CD4-positive, alpha-beta memory T cell (primary cell): ENCODE measurements at regions not wholly inside any gene's neighbourhood (a gene's known extent, or its start where the extent isn't known, plus 50 kb on each side); places are given as distances from the start of the nearest gene placed in this dataset.

Experiments used
- CTCF ChIA-PET: fragments of 350-600 bp; sonication (Branson Sonifier 250); formaldehyde crosslinking; loops from one replicate; lab custom pipeline; 2021; ENCODE audit warnings: inconsistent platforms; ENCODE audit not compliant: partially characterized antibody; lab: Charles Lee
- POLR2A ChIA-PET: fragments of 350-600 bp; sonication (Branson Sonifier 250); formaldehyde crosslinking; loops from one replicate; lab custom pipeline; 2021; ENCODE audit not compliant: partially characterized antibody; lab: Charles Lee
- DNase-seq, 5 donors: peaks; one replicate each; pipeline versions ENCODE4 v3.0.0 to v3.0.0-alpha.2; 2020 to 2022; ENCODE audit warnings: mixed read lengths in 1 of 5
- H3K27ac ChIP-seq: one replicate; pipeline ENCODE4 v1.7.0; 2013; ENCODE audit warnings: low read depth, low read length
- H3K27me3 ChIP-seq: 2 replicates; pipeline ENCODE4 v1.7.0; 2013; ENCODE audit warnings: mild to moderate bottlenecking, low read length, moderate library complexity; ENCODE audit not compliant: insufficient read depth
- H3K36me3 ChIP-seq: 2 replicates; pipeline ENCODE4 v1.7.0; 2013; ENCODE audit warnings: mild to moderate bottlenecking, low read length, moderate library complexity; ENCODE audit not compliant: insufficient read depth
- H3K4me1 ChIP-seq: 2 replicates; pipeline ENCODE4 v1.7.0; 2013; ENCODE audit warnings: mild to moderate bottlenecking, low read length, moderate library complexity; ENCODE audit not compliant: insufficient read depth
- H3K4me3 ChIP-seq, 2 donors: one replicate each; pipeline ENCODE4 v1.7.0; 2013; ENCODE audit warnings: low read length in 2 of 2, mild to moderate bottlenecking in 1 of 2
- H3K9me3 ChIP-seq, 2 donors: one replicate each; pipeline ENCODE4 v1.7.0; 2013; ENCODE audit warnings: low read length in 2 of 2, control low read depth in 1 of 2; ENCODE audit not compliant: control insufficient read depth in 1 of 2
- H3K27ac Mint-ChIP-seq, 7 donors: one replicate each; pipeline ENCODE4 v1.8.0; 2020 to 2021; ENCODE audit warnings: mixed read lengths in 7 of 7, mild to moderate bottlenecking in 6 of 7, inconsistent platforms in 3 of 7, moderate library complexity in 3 of 7
- H3K27me3 Mint-ChIP-seq, 2 donors: one replicate each; pipeline ENCODE4 v1.8.0; 2020 to 2021; ENCODE audit warnings: mixed read lengths in 2 of 2
- H3K36me3 Mint-ChIP-seq, 2 donors: one replicate each; pipeline ENCODE4 v1.8.0; 2020 to 2021; ENCODE audit warnings: mixed read lengths in 2 of 2, inconsistent platforms in 1 of 2, mild to moderate bottlenecking in 1 of 2
- H3K4me1 Mint-ChIP-seq, 4 donors: one replicate each; pipeline ENCODE4 v1.8.0; 2020 to 2021; ENCODE audit warnings: mixed read lengths in 4 of 4, mild to moderate bottlenecking in 1 of 4
- H3K4me3 Mint-ChIP-seq, 8 donors: one replicate each; pipeline ENCODE4 v1.8.0; 2020 to 2021; ENCODE audit warnings: mixed read lengths in 8 of 8, mild to moderate bottlenecking in 7 of 8, moderate library complexity in 6 of 8, inconsistent platforms in 3 of 8
- H3K9me3 Mint-ChIP-seq, 8 donors: one replicate each; pipeline ENCODE4 v1.8.0; 2020 to 2021; ENCODE audit warnings: mixed read lengths in 8 of 8, mild to moderate bottlenecking in 5 of 8, inconsistent platforms in 3 of 8, moderate library complexity in 1 of 8
- intact Hi-C: fragments of 100-400 bp; cut with micrococcal nuclease; formaldehyde crosslinking; loops from one replicate; pipeline ENCODE4 v1.15.1; 2023

DNA sequence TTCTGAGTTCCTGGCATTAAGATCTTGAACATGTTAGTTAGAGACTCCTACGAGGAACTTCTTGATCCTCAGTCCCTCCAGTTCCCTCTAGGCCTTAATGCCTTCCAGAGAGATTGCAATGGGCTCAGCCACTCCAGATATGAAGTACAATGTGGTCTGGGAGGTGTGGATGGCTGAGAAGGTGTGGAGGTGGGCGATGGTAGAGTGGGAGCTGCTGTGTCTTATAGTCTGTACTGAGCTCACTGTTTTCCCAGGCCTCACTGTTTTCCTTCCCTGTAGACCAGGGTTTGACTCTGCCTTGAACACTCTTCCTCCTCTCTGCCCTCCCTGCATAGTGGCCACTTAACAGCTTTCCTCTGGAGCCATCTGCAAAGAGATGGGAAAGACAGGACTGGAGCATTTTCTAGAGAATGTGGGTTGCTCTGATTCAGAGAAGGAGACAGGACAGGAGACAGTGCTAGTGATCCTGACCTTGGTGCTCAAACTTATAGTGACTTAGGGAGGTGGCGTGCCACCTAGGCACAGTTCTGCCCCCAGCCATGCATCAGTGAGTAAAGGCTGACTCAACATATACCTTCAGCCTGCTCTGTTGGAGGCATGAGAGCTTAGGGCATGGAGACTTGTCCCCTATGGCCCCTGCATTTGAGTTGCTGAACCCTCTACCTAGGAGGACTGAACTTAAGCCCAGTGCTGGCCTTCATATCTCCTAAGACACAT lies 129.7 kb downstream of the TDRD15 start:
- Histone ChIP-seq H3K36me3 (no peaks in the 10 kb centered on the region), H3K27ac (no peak overlapping the region), H3K27me3 (no peaks in the 10 kb centered on the region), H3K9me3 (no peaks in the 10 kb centered on the region), H3K4me3 (no peak overlapping the region), H3K4me1 (no peaks in the 10 kb centered on the region)
- no peaks in the 10 kb centered on the region for H3K36me3 Mint-ChIP-seq
- peaks cover 0 to 1% (median 0%) of the 10 kb centered on the region in 8 donors for H3K9me3 Mint-ChIP-seq
- no peaks in the 10 kb centered on the region for H3K27me3 Mint-ChIP-seq
- intact Hi-C loops: no loop called here
- H3K4me3 Mint-ChIP-seq: no peak overlapping the region
- ChIA-PET CTCF (no interaction called here), POLR2A (no interaction called here)
- DNase-seq: no peak
- H3K27ac Mint-ChIP-seq: no peak overlapping the region
- H3K4me1 Mint-ChIP-seq: no peaks in the 10 kb centered on the region

DNA sequence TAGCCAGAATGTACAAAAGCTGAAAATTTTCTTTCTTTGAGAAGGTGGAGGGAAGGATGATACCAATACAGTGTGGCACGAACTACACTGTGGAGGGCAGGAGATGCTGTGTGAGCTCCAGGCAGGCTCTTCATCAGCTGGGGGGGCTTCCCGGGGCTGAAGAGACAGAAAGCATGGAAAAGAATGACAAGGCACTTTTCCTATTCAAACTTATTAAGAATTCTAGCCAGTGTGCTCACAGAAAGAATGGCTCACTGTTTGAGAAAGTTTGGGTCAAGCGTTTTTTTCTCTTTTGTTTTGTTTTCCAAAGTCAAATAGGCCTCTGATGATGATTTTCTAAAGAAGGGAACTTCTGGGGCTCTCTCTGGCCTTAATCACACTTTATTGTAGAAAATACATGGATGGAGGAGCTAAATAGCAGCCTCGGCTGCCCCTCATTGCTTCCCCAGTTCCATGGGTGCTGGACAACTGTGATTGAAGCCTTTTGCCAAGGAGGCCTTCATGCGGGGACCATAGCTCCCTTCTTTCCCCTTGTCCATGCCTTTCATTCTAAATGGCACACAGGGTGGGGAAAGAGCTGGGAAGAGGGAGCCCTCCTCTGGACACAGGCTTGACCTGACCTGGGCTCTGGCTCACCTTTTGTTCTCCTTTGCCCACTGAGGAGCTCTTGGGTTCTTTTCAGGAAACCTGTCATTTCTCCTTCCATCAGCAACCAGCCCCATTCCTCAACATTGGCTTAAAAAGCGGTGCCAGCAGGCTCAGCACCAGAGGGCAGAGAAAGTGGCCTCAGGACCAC lies 130.6 kb downstream of the TDRD15 start:
- Histone ChIP-seq H3K27ac (no peak overlapping the region), H3K36me3 (no peaks in the 10 kb centered on the region), H3K27me3 (no peaks in the 10 kb centered on the region), H3K4me3 (no peak overlapping the region), H3K4me1 (no peaks in the 10 kb centered on the region), H3K9me3 (no peaks in the 10 kb centered on the region)
- ChIA-PET POLR2A (no interaction called here), CTCF (no interaction called here)
- no peak for DNase-seq
- intact Hi-C loops: no loop called here
- Mint-ChIP-seq H3K36me3 (no peaks in the 10 kb centered on the region), H3K27ac (no peak overlapping the region), H3K9me3 (peaks cover 0 to 1% (median 0%) of the 10 kb centered on the region in 8 donors), H3K4me1 (no peaks in the 10 kb centered on the region), H3K4me3 (no peak overlapping the region), H3K27me3 (no peaks in the 10 kb centered on the region)

DNA sequence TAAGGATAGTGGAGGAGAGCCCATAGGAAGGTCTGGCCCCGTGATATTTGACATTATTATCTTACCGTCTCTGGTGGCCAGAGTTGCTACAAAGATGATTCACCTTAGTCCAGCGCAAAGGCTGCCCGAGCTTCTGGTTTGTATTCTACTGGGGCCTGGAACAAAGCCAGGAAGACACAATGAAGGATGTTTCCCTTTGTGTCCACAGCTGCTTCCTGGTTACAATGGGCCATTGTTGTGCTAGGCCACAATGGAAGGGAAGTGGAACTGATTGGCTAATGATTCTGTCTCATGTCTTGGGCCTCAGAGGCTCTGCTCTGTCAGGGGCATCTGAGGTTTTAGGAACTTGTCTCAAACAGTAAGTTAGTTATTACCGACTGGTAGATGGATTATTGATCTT lies 132.2 kb downstream of the TDRD15 start:
- Mint-ChIP-seq H3K9me3 (peaks cover 0 to 1% (median 0%) of the 10 kb centered on the region in 8 donors), H3K27ac (no peak overlapping the region), H3K27me3 (no peaks in the 10 kb centered on the region), H3K4me1 (no peaks in the 10 kb centered on the region), H3K36me3 (no peaks in the 10 kb centered on the region), H3K4me3 (no peak overlapping the region)
- DNase-seq: no peak
- H3K27me3 ChIP-seq: no peaks in the 10 kb centered on the region
- no peak overlapping the region for H3K4me3 ChIP-seq
- intact Hi-C loops: no loop called here
- H3K27ac ChIP-seq: no peak overlapping the region
- POLR2A ChIA-PET: no interaction called here
- H3K9me3 ChIP-seq: no peaks in the 10 kb centered on the region
- CTCF ChIA-PET: no interaction called here
- H3K4me1 ChIP-seq: no peaks in the 10 kb centered on the region
- no peaks in the 10 kb centered on the region for H3K36me3 ChIP-seq

DNA sequence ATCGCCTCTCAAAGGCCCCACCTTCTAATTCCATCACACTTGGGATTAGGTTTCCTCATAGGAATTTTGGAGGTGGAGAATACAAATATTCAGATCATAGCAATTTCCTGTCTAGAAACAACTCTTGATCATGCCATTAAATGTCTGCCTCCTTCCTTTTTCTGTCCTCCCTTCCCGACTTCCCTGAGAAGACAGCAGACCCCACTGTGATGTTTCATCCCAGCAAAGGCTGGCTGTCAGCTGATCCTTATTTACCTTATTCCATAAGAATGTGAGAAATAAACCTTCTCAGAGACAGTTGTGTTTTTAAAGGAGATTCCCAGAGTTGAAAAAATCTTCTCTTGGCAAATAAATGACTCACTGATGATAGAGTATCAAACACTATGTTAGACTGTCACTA lies 133.9 kb downstream of the TDRD15 start:
- Mint-ChIP-seq H3K9me3 (peaks cover 0 to 1% (median 0%) of the 10 kb centered on the region in 8 donors), H3K27ac (no peak overlapping the region), H3K27me3 (no peaks in the 10 kb centered on the region), H3K4me1 (no peaks in the 10 kb centered on the region), H3K4me3 (peak overlapping the region in 1 of 8 donors; percentile 21), H3K36me3 (no peaks in the 10 kb centered on the region)
- H3K9me3 ChIP-seq: no peaks in the 10 kb centered on the region
- POLR2A ChIA-PET: no interaction called here
- H3K36me3 ChIP-seq: no peaks in the 10 kb centered on the region
- CTCF ChIA-PET: no interaction called here
- H3K4me1 ChIP-seq: no peaks in the 10 kb centered on the region
- DNase-seq: no peak
- H3K27ac ChIP-seq: no peak overlapping the region
- no peaks in the 10 kb centered on the region for H3K27me3 ChIP-seq
- intact Hi-C loops: no loop called here
- H3K4me3 ChIP-seq: no peak overlapping the region

DNA sequence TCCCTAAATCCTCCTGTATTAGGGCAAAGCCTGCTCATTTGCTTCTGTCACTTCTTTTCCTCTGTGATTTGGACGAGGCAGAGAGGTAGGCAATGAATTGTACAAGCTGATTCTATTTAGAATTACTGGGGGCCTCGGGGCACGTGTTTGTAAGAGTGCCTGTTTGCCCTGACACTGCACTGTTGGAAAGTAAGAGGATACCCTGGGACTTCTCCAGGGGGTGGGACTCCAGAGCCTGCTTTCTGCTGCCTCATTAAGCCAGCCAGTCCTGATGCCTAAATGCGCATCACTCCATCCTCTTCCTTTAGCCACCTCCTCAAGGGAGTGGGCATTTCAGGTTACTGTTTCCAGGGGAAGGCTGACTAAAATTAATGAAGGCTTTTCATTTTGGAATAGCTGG lies 134.3 kb downstream of the TDRD15 start:
- H3K4me1 Mint-ChIP-seq: no peaks in the 10 kb centered on the region
- peaks cover 0 to 2% (median 0%) of the 10 kb centered on the region in 8 donors for H3K9me3 Mint-ChIP-seq
- no peak for DNase-seq
- no peak overlapping the region for H3K4me3 Mint-ChIP-seq
- intact Hi-C loops: no loop called here
- H3K27me3 Mint-ChIP-seq: no peaks in the 10 kb centered on the region
- POLR2A ChIA-PET: no interaction called here
- Histone ChIP-seq H3K27me3 (no peaks in the 10 kb centered on the region), H3K4me1 (no peaks in the 10 kb centered on the region), H3K9me3 (no peaks in the 10 kb centered on the region), H3K4me3 (no peak overlapping the region), H3K36me3 (no peaks in the 10 kb centered on the region), H3K27ac (no peak overlapping the region)
- no peak overlapping the region for H3K27ac Mint-ChIP-seq
- no peaks in the 10 kb centered on the region for H3K36me3 Mint-ChIP-seq
- CTCF ChIA-PET: no interaction called here

DNA sequence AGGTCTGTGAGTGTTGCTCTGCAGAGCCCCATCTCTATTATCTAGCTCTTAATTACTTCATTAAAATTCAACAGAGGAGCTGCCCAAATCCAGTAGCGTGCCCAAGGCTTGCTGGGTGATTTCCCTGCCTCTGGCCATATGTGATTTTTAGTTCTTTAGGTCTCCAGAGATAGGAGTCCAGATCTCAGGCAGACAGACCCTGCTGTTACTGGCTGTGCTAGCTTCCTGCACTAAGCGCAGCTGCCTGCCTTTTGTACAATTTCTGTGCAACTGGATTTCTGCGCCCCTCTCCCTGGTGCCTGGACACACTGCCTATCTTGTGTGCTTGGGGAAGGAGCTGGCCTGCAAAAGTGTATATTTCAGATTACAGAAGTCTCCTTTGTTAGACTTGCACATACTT lies 136.5 kb downstream of the TDRD15 start:
- H3K4me3 ChIP-seq: no peak overlapping the region
- Mint-ChIP-seq H3K4me1 (no peaks in the 10 kb centered on the region), H3K27ac (no peak overlapping the region), H3K27me3 (no peaks in the 10 kb centered on the region), H3K4me3 (no peak overlapping the region), H3K9me3 (peaks cover 0 to 6% (median 0%) of the 10 kb centered on the region in 8 donors), H3K36me3 (no peaks in the 10 kb centered on the region)
- CTCF ChIA-PET: no interaction called here
- no peak overlapping the region for H3K27ac ChIP-seq
- no peaks in the 10 kb centered on the region for H3K9me3 ChIP-seq
- no peaks in the 10 kb centered on the region for H3K27me3 ChIP-seq
- POLR2A ChIA-PET: no interaction called here
- intact Hi-C loops: no loop called here
- no peaks in the 10 kb centered on the region for H3K4me1 ChIP-seq
- H3K36me3 ChIP-seq: no peaks in the 10 kb centered on the region
- no peak for DNase-seq

DNA sequence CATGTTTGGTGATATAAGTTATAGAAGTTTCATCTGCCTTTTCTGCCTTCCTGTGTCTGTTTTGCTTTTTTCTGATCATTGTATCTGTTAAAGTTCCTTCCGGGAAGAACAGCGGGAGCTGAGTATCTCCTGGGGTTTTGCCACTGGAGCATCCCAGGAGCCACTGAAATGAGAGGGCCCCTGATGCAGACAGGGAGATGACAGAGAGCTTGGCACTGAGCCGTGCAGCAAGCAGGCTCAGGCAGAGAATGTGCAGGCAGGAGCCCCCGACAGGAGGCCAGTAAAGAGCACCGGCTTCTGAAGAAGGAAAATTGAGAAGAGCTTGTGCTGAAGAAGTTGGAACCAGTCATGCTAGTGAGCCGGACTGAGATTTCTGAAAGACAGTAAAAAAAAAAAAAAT lies 137.8 kb downstream of the TDRD15 start:
- CTCF ChIA-PET: no interaction called here
- no peak overlapping the region for H3K27ac ChIP-seq
- no peak for DNase-seq
- no peak overlapping the region for H3K4me3 Mint-ChIP-seq
- no peaks in the 10 kb centered on the region for H3K36me3 ChIP-seq
- no peaks in the 10 kb centered on the region for H3K9me3 ChIP-seq
- POLR2A ChIA-PET: no interaction called here
- no peak overlapping the region for H3K4me3 ChIP-seq
- no peaks in the 10 kb centered on the region for H3K4me1 ChIP-seq
- intact Hi-C loops: no loop called here
- H3K4me1 Mint-ChIP-seq: no peaks in the 10 kb centered on the region
- no peaks in the 10 kb centered on the region for H3K36me3 Mint-ChIP-seq
- H3K27me3 Mint-ChIP-seq: no peaks in the 10 kb centered on the region
- H3K27me3 ChIP-seq: no peaks in the 10 kb centered on the region
- no peak overlapping the region for H3K27ac Mint-ChIP-seq
- H3K9me3 Mint-ChIP-seq: peaks cover 0 to 6% (median 0%) of the 10 kb centered on the region in 8 donors
